RWPE1 (cell line): ENCODE measurements at regions not wholly inside any gene's neighbourhood (a gene's known extent, or its start where the extent isn't known, plus 50 kb on each side); places are given as distances from the start of the nearest gene placed in this dataset.

Source experiments
- CTCF ChIA-PET: fragments of 350-600 bp; sonication (Branson Sonifier 250); formaldehyde crosslinking; extraction: SDS; loops from one replicate; lab custom pipeline; 2021; lab: Yijun Ruan, JAX
- POLR2A ChIA-PET: fragments of 400-600 bp; formaldehyde crosslinking; extraction: SDS; loops from one replicate; lab custom pipeline; 2020; ENCODE audit warnings: antibody characterized with exemption; ENCODE audit not compliant: low non-redundant PET; lab: Yijun Ruan, JAX
- DNase-seq: peaks from one replicate; pipeline ENCODE4 v3.0.0; 2012; ENCODE audit warnings: low spot score
- H3K27ac ChIP-seq: fragments of 450-650 bp; 2 replicates; pipeline ENCODE4 v1.5.1; 2017
- CTCF ChIP-seq: fragments of 450-650 bp; conservative IDR thresholded peaks from 2 replicates; pipeline ENCODE4 v1.5.1; 2017; ENCODE audit warnings: low read depth, mild to moderate bottlenecking

- CTCF ChIA-PET, result interaction anchor here (0.5 kb wide), 1 partner anchor 135 kb away, joined by 3 read pairs; no protein-coding TSS in a partner anchor
Measured at GRCh38 chr1:213744780-213745179, 243.0 kb upstream of the PROX1 start.

GRCh38 chr1:213745451-213745850, 242.3 kb upstream of the PROX1 start:
- CTCF ChIA-PET, result no interaction called here
- no peak for DNase-seq
- POLR2A ChIA-PET, result no interaction called here
- no peak for TF ChIP-seq CTCF
- no peak overlapping the region for H3K27ac ChIP-seq

More at GRCh38 chr1:213744780-213745179, 243.0 kb upstream of the PROX1 start:
- TF ChIP-seq CTCF, result no peak
- DNase-seq, result no peak
- POLR2A ChIA-PET, result no interaction called here
- H3K27ac ChIP-seq, result no peak overlapping the region

- CTCF ChIA-PET, result no interaction called here
- H3K27ac ChIP-seq, result no peak overlapping the region
- DNase-seq, result no peak
- POLR2A ChIA-PET, result no interaction called here
- no peak for TF ChIP-seq CTCF
Measured at GRCh38 chr1:213749558-213749957, 238.2 kb upstream of the PROX1 start.

GRCh38 chr1:213750231-213751063, 237.3 kb upstream of the PROX1 start:
- ChIA-PET POLR2A (no interaction called here), CTCF (interaction anchor here (0.6 kb wide), 1 partner anchor 9 kb away, joined by 3 read pairs; no protein-coding TSS in a partner anchor)
- TF ChIP-seq CTCF, result no peak
- no peak for DNase-seq
- no peak overlapping the region for H3K27ac ChIP-seq

- CTCF ChIA-PET, result no interaction called here
- TF ChIP-seq CTCF, result no peak
- POLR2A ChIA-PET, result no interaction called here
- DNase-seq, result no peak
- no peak overlapping the region for H3K27ac ChIP-seq
Measured at GRCh38 chr1:213751064-213751397, 236.7 kb upstream of the PROX1 start.

- H3K27ac ChIP-seq, result no peak overlapping the region
- ChIA-PET CTCF (interaction anchor here (0.6 kb wide), 1 partner anchor 9 kb away, joined by 3 read pairs; no protein-coding TSS in a partner anchor), POLR2A (no interaction called here)
- no peak for TF ChIP-seq CTCF
- DNase-seq, result no peak
Measured at GRCh38 chr1:213759359-213760181, 228.2 kb upstream of the PROX1 start.
